Chondrocyte (in vitro differentiated cells): ENCODE measurements at regions not wholly inside any gene's neighbourhood (a gene's known extent, or its start where the extent isn't known, plus 50 kb on each side); places are given as distances from the start of the nearest gene placed in this dataset.

Source experiments
- DNase-seq: peaks from one replicate; pipeline ENCODE4 v3.0.0; 2021; ENCODE audit warnings: mixed read lengths, low spot score
- H3K27ac Mint-ChIP-seq: one replicate; pipeline ENCODE4 v1.8.0; 2021; ENCODE audit warnings: mild to moderate bottlenecking, moderate library complexity, mixed read lengths; ENCODE audit not compliant: unreplicated experiment
- H3K27me3 Mint-ChIP-seq: 2 replicates; pipeline ENCODE4 v1.8.0; 2021; ENCODE audit warnings: low read depth, mixed read lengths
- H3K36me3 Mint-ChIP-seq: 2 replicates; pipeline ENCODE4 v1.8.0; 2021; ENCODE audit warnings: low read depth, mixed read lengths
- H3K4me1 Mint-ChIP-seq: 2 replicates; pipeline ENCODE4 v1.8.0; 2021; ENCODE audit warnings: low read depth, mild to moderate bottlenecking, mixed read lengths
- H3K4me3 Mint-ChIP-seq: one replicate; pipeline ENCODE4 v1.8.0; 2021; ENCODE audit warnings: mild to moderate bottlenecking, moderate library complexity, mixed read lengths; ENCODE audit not compliant: unreplicated experiment
- H3K9me3 Mint-ChIP-seq: 2 replicates; pipeline ENCODE4 v1.8.0; 2021; ENCODE audit warnings: low read depth, mixed read lengths
- TF ChIP-seq, protein P1 (sequence below): fragments of 200-600 bp; sonication (generic); IDR thresholded peaks from 2 replicates; pipeline ENCODE4 v1.5.0; 2021; ENCODE audit warnings: antibody characterized with exemption, mild to moderate bottlenecking, moderate library complexity

DNA sequence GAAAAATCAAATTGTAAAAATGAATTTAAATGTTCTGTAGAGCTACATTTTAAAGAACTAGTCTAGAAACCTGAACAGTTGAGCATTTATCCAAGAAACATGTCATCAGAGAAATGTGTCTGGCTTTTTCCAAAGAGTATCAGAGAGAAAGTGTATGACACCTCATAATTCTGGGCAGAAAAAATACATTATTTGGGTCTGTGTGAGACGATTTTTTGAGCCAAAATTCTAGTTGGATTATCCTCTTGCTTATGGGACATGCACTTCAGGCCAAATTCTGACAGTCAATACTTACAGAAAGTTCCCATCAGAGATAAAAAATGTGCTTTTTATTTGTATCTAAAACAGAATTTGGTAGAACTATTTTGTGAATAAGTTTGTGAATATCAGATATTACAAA lies 1242.7 kb downstream of the EPHA7 start:
- H3K27ac Mint-ChIP-seq = no peak overlapping the region
- H3K4me3 Mint-ChIP-seq = no peak overlapping the region
- TF ChIP-seq, protein P1, sequence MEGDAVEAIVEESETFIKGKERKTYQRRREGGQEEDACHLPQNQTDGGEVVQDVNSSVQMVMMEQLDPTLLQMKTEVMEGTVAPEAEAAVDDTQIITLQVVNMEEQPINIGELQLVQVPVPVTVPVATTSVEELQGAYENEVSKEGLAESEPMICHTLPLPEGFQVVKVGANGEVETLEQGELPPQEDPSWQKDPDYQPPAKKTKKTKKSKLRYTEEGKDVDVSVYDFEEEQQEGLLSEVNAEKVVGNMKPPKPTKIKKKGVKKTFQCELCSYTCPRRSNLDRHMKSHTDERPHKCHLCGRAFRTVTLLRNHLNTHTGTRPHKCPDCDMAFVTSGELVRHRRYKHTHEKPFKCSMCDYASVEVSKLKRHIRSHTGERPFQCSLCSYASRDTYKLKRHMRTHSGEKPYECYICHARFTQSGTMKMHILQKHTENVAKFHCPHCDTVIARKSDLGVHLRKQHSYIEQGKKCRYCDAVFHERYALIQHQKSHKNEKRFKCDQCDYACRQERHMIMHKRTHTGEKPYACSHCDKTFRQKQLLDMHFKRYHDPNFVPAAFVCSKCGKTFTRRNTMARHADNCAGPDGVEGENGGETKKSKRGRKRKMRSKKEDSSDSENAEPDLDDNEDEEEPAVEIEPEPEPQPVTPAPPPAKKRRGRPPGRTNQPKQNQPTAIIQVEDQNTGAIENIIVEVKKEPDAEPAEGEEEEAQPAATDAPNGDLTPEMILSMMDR = no peak
- no peaks in the 10 kb centered on the region for H3K27me3 Mint-ChIP-seq
- no peak for DNase-seq
- H3K4me1 Mint-ChIP-seq = peaks cover 15% of the 10 kb centered on the region
- H3K9me3 Mint-ChIP-seq = no peaks in the 10 kb centered on the region
- H3K36me3 Mint-ChIP-seq = no peaks in the 10 kb centered on the region

DNA sequence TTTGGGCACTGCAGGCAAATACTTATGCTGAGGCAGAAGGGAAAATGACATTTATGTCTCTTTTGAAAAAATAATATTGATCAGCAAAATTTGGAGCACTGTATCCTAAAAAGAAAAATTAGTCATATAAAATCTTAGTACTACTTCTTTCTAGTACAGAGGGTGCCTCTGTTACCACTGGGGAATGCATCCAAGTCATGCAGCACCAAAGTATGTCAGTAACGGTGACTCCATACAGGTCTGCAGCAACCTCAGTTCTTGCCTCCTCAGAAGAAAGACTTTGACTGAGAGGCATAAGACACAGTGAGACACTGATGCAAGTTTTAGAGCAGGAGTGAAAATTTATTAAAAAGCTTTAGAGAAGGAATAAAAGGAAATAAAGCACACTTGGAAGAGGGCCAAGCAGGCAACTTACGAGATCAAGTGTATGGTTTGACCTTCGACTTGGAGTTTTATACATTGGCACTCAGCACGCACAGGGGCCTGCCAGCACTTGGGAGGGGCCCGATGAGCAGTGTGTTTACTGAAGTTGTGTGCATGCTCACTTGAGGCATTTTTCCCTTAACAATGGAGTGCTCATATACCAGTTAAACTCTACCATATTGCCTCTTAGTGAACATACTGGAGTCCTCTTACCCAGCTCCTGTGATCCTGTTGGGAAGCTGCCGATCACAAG lies 1244.8 kb downstream of the EPHA7 start:
- Mint-ChIP-seq H3K36me3 (no peaks in the 10 kb centered on the region), H3K27ac (no peak overlapping the region), H3K4me3 (no peak overlapping the region), H3K9me3 (no peaks in the 10 kb centered on the region), H3K27me3 (no peaks in the 10 kb centered on the region), H3K4me1 (peaks cover 15% of the 10 kb centered on the region)
- DNase-seq = no peak
- TF ChIP-seq, protein P1 = no peak

DNA sequence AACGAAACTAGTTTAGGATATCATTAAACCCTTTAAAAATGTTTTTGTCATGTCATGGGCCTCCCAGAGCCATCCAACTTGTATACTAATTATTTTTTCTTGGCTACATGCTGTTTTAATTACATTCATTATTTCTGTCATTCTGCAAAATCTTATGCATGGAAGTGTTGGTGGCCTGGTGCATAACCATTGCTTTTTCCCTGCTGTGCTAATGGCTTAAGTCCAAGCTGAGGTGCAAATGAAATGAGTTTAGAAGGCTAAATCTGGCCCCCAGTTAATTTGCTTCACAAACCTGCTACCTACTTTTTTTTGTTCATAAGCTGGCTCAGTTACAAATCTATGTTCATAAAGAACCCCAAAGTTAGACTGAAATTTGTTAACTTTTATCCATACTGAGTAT lies 1249.9 kb downstream of the EPHA7 start:
- Mint-ChIP-seq H3K27ac (no peak overlapping the region), H3K9me3 (peaks cover 7% of the 10 kb centered on the region), H3K36me3 (no peaks in the 10 kb centered on the region), H3K4me3 (no peak overlapping the region), H3K27me3 (no peaks in the 10 kb centered on the region), H3K4me1 (peaks cover 11% of the 10 kb centered on the region)
- no peak for DNase-seq
- TF ChIP-seq, protein P1 = no peak

DNA sequence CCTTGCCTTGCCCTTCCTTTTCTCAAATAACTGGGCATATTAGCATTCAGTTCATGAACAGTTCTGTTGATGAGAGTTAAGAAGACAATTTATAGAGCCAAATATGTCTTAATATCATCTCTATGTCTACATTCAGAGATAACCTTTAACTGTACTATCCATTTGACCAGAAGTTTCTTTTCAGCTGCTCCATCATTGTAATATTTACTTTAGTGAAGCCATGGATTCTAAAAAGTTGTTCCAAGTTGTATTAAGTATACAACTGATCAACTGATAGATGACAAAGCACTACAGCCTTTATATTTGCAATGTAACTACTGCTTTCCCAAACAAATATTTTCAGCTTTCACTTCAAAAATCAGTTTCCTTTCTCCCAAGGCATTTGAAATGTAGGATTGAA lies 1252.7 kb downstream of the EPHA7 start:
- H3K36me3 Mint-ChIP-seq = no peaks in the 10 kb centered on the region

DNA sequence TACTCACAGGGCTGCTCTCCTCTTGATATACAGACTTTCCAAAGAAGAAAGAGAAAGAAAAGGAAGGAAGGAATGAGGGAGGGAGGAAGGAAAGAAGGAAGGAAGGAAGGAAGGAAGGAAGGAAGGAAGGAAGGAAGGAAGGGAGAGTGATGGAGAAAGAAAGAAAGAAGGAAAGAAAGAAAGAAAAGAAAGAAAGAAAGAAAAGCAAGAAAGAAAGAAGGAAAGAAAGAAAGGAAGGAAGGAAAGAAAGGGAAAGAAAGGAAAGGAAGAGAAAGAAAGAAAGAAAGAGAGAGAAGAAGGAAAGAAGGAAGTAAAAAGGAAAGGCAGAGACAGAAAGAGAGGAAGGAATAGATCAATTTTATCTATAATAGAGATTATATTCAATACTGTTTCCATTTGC lies 1257.4 kb downstream of the EPHA7 start:
- Mint-ChIP-seq H3K27me3 (peaks cover 5% of the 10 kb centered on the region), H3K4me1 (no peaks in the 10 kb centered on the region), H3K36me3 (no peaks in the 10 kb centered on the region), H3K4me3 (no peak overlapping the region), H3K27ac (no peak overlapping the region), H3K9me3 (peaks cover 7% of the 10 kb centered on the region)
- no peak for DNase-seq
- TF ChIP-seq, protein P1 = no peak

More for the DNA sequence above, 1252.7 kb downstream of the EPHA7 start:
- TF ChIP-seq, protein P1 = no peak
- Mint-ChIP-seq H3K4me3 (no peak overlapping the region), H3K4me1 (no peaks in the 10 kb centered on the region), H3K27me3 (peaks cover 2% of the 10 kb centered on the region), H3K27ac (no peak overlapping the region), H3K9me3 (peaks cover 7% of the 10 kb centered on the region)
- DNase-seq = no peak
